Kidney (tissue), 13 donors: ENCODE measurements at regions not wholly inside any gene's neighbourhood (a gene's known extent, or its start where the extent isn't known, plus 50 kb on each side); places are given as distances from the start of the nearest gene placed in this dataset.

Experiments used
- DNase-seq, 5 donors: peaks; one replicate each; pipeline ENCODE4 v3.0.0-alpha.2; 2013 to 2020
- FAIRE-seq: peaks from 2 replicates; lab custom pipeline; 2012; peaks lifted over from hg19 to GRCh38; lab: Jason Lieb, UNC
- H3K27ac ChIP-seq, 2 donors: one replicate each; pipeline ENCODE4 v1.7.0; 2013; ENCODE audit warnings: low read depth in 2 of 2, low read length in 2 of 2, inconsistent platforms in 1 of 2
- H3K27me3 ChIP-seq: one replicate; pipeline ENCODE4 v1.7.1; 2013; ENCODE audit warnings: low read length, inconsistent platforms; ENCODE audit not compliant: control insufficient read depth, insufficient read depth
- H3K36me3 ChIP-seq, 3 donors: one replicate each; pipeline versions ENCODE4 v1.7.0 to v1.7.1; 2013; ENCODE audit warnings: low read length in 3 of 3, control low read depth in 1 of 3, inconsistent platforms in 1 of 3; ENCODE audit not compliant: insufficient read depth in 3 of 3, control insufficient read depth in 2 of 3
- H3K4me1 ChIP-seq, 3 donors: one replicate each; pipeline versions ENCODE4 v1.7.0 to v1.7.1; 2013; ENCODE audit warnings: low read length in 3 of 3, inconsistent platforms in 1 of 3, low read depth in 1 of 3; ENCODE audit not compliant: control insufficient read depth in 2 of 3, insufficient read depth in 2 of 3
- H3K4me3 ChIP-seq, 3 donors: one replicate each; pipeline versions ENCODE4 v1.7.0 to v1.8.1; 2013; ENCODE audit warnings: low read length in 3 of 3, control low read depth in 1 of 3, inconsistent platforms in 1 of 3
- H3K9ac ChIP-seq, 3 donors: one replicate each; pipeline versions ENCODE4 v1.7.0 to v1.7.1; 2013; ENCODE audit warnings: low read length in 3 of 3, control low read depth in 1 of 3, inconsistent platforms in 1 of 3
- H3K9me3 ChIP-seq, 3 donors: one replicate each; pipeline versions ENCODE4 v1.7.0 to v1.7.1; 2013; ENCODE audit warnings: low read length in 3 of 3, control low read depth in 1 of 3, inconsistent platforms in 1 of 3; ENCODE audit not compliant: control insufficient read depth in 2 of 3, insufficient read depth in 1 of 3
- intact Hi-C: fragments of 100-400 bp; cut with DNase I; formaldehyde crosslinking; loops from one replicate; pipeline ENCODE4 v1.11.1; 2022
- TF ChIP-seq, protein P1 (sequence below): IDR thresholded peaks from 3 replicates; pipeline ENCODE4 v1.5.1; 2012; ENCODE audit warnings: mild to moderate bottlenecking, moderate library complexity, borderline replicate concordance; ENCODE audit not compliant: insufficient read depth; ENCODE audit errors: extremely low read depth
- donor health status: control.
- donor health status: control.
- donor health status: control.
- donor health status: control.
- donor health status: control.
- donor health status: DM: yes; HTN: yes; CAD: no.
- donor health status: Normal renal cell carcinoma (clear cell type).

DNA sequence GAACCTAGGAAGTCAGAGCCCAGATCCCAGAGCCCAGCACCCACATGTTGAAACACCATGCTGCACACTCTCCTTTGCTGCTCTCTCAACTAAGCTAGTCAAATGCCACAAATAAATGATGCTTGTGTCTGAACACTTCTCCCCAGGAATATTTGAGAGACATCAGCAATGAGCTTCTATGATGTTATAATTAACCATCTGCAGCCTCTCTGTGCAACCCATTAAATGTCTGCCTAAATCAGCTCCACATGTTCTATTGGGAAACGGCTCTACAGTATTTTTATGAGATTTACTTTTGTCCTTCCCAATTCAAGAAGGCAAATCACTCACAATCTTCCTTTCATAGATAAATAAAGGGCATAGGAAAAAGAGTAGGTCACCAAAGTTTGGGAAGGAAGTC, 266.8 kb upstream of the PARD3B start:
- TF ChIP-seq, protein P1, sequence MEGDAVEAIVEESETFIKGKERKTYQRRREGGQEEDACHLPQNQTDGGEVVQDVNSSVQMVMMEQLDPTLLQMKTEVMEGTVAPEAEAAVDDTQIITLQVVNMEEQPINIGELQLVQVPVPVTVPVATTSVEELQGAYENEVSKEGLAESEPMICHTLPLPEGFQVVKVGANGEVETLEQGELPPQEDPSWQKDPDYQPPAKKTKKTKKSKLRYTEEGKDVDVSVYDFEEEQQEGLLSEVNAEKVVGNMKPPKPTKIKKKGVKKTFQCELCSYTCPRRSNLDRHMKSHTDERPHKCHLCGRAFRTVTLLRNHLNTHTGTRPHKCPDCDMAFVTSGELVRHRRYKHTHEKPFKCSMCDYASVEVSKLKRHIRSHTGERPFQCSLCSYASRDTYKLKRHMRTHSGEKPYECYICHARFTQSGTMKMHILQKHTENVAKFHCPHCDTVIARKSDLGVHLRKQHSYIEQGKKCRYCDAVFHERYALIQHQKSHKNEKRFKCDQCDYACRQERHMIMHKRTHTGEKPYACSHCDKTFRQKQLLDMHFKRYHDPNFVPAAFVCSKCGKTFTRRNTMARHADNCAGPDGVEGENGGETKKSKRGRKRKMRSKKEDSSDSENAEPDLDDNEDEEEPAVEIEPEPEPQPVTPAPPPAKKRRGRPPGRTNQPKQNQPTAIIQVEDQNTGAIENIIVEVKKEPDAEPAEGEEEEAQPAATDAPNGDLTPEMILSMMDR, result no peak
- Histone ChIP-seq H3K27ac (no peak overlapping the region), H3K9me3 (no peaks in the 10 kb centered on the region), H3K4me3 (no peak overlapping the region), H3K27me3 (no peaks in the 10 kb centered on the region), H3K4me1 (peaks cover 0 to 7% (median 3%) of the 10 kb centered on the region in 3 donors), H3K9ac (no peak overlapping the region), H3K36me3 (no peaks in the 10 kb centered on the region)
- DNase-seq, result no peak
- intact Hi-C loops, result no loop called here
- no peak for FAIRE-seq

- no peak overlapping the region for H3K9ac ChIP-seq
- FAIRE-seq, result no peak
- H3K27ac ChIP-seq, result no peak overlapping the region
- H3K27me3 ChIP-seq, result no peaks in the 10 kb centered on the region
- H3K4me3 ChIP-seq, result no peak overlapping the region
- intact Hi-C loops, result no loop called here
- peaks cover 0 to 7% (median 3%) of the 10 kb centered on the region in 3 donors for H3K4me1 ChIP-seq
- no peaks in the 10 kb centered on the region for H3K36me3 ChIP-seq
- no peaks in the 10 kb centered on the region for H3K9me3 ChIP-seq
- no peak for DNase-seq
- TF ChIP-seq, protein P1, result no peak
These were observed 265.5 kb upstream of the PARD3B start for GRCh38 chr2:204279819-204280218.

GRCh38 chr2:204280262-204280668, 265.0 kb upstream of the PARD3B start:
- Histone ChIP-seq H3K27me3 (no peaks in the 10 kb centered on the region), H3K27ac (no peak overlapping the region), H3K9me3 (no peaks in the 10 kb centered on the region), H3K36me3 (no peaks in the 10 kb centered on the region), H3K4me3 (no peak overlapping the region), H3K4me1 (peaks cover 0 to 7% (median 3%) of the 10 kb centered on the region in 3 donors), H3K9ac (no peak overlapping the region)
- FAIRE-seq (no peak), DNase-seq (no peak)
- TF ChIP-seq, protein P1, result no peak
- intact Hi-C loops, result no loop called here

DNA sequence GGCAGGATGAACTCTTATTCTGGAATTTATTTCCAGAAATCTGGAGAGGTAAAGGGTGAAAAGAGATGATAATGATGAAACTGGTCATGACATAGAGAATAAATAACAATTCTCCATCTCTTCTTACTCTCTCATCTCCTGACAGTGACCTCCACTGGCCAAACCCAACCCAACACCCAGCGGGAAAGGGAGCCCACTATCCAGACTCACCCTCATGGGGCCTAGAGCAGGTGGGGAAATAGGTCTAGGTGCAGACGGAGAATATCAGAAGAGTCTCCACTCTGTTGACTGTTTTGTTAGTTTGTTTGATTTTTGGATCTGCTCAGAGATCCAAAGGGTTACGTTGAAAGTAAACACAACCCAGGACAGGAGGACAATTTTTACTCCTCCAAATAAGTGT, 263.2 kb upstream of the PARD3B start:
- no peak overlapping the region for H3K4me3 ChIP-seq
- H3K9me3 ChIP-seq, result no peaks in the 10 kb centered on the region
- intact Hi-C loops, result no loop called here
- no peak overlapping the region for H3K9ac ChIP-seq
- FAIRE-seq (no peak), DNase-seq (no peak)
- no peak overlapping the region for H3K27ac ChIP-seq
- peaks cover 0 to 7% (median 3%) of the 10 kb centered on the region in 3 donors for H3K4me1 ChIP-seq
- H3K36me3 ChIP-seq, result no peaks in the 10 kb centered on the region
- TF ChIP-seq, protein P1, result no peak
- H3K27me3 ChIP-seq, result no peaks in the 10 kb centered on the region
